Osteoblast (primary cell): ENCODE measurements at regions not wholly inside any gene's neighbourhood (a gene's known extent, or its start where the extent isn't known, plus 50 kb on each side); places are given as distances from the start of the nearest gene placed in this dataset.

Experiments used
- DNase-seq: peaks from one replicate; pipeline ENCODE4 v3.0.0; 2011; ENCODE audit warnings: low spot score, mixed read lengths; ENCODE audit not compliant: insufficient read length; ENCODE audit errors: missing footprints
- H2AFZ ChIP-seq: 2 replicates; pipeline ENCODE4 v1.6.0; 2011; ENCODE audit warnings: mild to moderate bottlenecking, low read length
- H3K27ac ChIP-seq: 2 replicates; pipeline ENCODE4 v1.5.1; 2011; ENCODE audit warnings: mild to moderate bottlenecking, low read depth, low read length, moderate library complexity
- H3K27me3 ChIP-seq: 2 replicates; pipeline ENCODE4 v1.6.0; 2012; ENCODE audit warnings: mild to moderate bottlenecking, control low read depth, inconsistent platforms, low read length, moderate library complexity; ENCODE audit not compliant: insufficient read depth
- H3K36me3 ChIP-seq: 2 replicates; pipeline ENCODE4 v1.5.1; 2011; ENCODE audit warnings: mild to moderate bottlenecking, low read length, control low read depth, moderate library complexity; ENCODE audit not compliant: insufficient read depth
- H3K4me1 ChIP-seq: 2 replicates; pipeline ENCODE4 v1.5.1; 2011; ENCODE audit warnings: mild to moderate bottlenecking, low read length, control low read depth, moderate library complexity; ENCODE audit not compliant: insufficient read depth
- H3K4me2 ChIP-seq: 2 replicates; pipeline ENCODE4 v1.6.0; 2011; ENCODE audit warnings: mild to moderate bottlenecking, low read length; ENCODE audit not compliant: insufficient read depth
- H3K4me3 ChIP-seq: fragments of 200-600 bp; sonication (generic); 3 replicates; pipeline ENCODE4 v1.5.1; 2012; ENCODE audit warnings: mild to moderate bottlenecking, low read length, inconsistent platforms; ENCODE audit not compliant: insufficient read depth
- H3K79me2 ChIP-seq: 2 replicates; pipeline ENCODE4 v1.6.0; 2012; ENCODE audit warnings: mild to moderate bottlenecking, low read length, control low read depth, inconsistent platforms; ENCODE audit not compliant: insufficient read depth
- H3K9me3 ChIP-seq: 2 replicates; pipeline ENCODE4 v1.5.1; 2011; ENCODE audit warnings: low read depth, low read length, control low read depth
- H4K20me1 ChIP-seq: 2 replicates; pipeline ENCODE4 v1.6.0; 2012; ENCODE audit warnings: mild to moderate bottlenecking, low read length, control low read depth; ENCODE audit not compliant: insufficient read depth
- TF ChIP-seq, protein P1 (sequence below): IDR thresholded peaks from 2 replicates; pipeline ENCODE4 v1.5.1; 2011; ENCODE audit warnings: mild to moderate bottlenecking, low read depth, low read length, moderate library complexity; ENCODE audit errors: extremely low read depth

DNA sequence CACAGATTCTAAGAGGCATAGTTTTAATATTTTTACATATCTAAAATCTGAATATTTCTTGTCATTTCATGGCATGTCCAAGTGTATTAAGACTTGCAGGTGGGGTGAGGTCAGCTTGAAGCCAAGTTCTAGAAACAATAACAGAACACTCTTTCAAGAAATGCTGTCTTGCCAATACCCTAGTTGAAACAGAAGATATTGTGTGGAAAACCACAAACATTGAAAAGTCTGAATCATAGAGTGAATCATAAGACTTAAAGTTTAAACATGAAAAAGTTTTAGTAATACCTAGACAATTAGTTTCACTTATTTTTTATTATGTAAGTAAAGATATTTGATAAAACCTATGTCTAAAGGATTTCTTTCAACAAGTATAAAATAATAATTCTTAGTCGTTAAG lies 191.5 kb upstream of the CAND1 start:
- Histone ChIP-seq H3K79me2 (no peaks in the 10 kb centered on the region), H3K4me2 (no peak overlapping the region), H3K27me3 (peaks cover 6% of the 10 kb centered on the region), H3K4me3 (no peak overlapping the region), H3K27ac (no peak overlapping the region), H2AFZ (no peak overlapping the region), H3K36me3 (no peaks in the 10 kb centered on the region), H4K20me1 (no peaks in the 10 kb centered on the region), H3K4me1 (no peaks in the 10 kb centered on the region), H3K9me3 (no peaks in the 10 kb centered on the region)
- DNase-seq: no peak
- TF ChIP-seq, protein P1, sequence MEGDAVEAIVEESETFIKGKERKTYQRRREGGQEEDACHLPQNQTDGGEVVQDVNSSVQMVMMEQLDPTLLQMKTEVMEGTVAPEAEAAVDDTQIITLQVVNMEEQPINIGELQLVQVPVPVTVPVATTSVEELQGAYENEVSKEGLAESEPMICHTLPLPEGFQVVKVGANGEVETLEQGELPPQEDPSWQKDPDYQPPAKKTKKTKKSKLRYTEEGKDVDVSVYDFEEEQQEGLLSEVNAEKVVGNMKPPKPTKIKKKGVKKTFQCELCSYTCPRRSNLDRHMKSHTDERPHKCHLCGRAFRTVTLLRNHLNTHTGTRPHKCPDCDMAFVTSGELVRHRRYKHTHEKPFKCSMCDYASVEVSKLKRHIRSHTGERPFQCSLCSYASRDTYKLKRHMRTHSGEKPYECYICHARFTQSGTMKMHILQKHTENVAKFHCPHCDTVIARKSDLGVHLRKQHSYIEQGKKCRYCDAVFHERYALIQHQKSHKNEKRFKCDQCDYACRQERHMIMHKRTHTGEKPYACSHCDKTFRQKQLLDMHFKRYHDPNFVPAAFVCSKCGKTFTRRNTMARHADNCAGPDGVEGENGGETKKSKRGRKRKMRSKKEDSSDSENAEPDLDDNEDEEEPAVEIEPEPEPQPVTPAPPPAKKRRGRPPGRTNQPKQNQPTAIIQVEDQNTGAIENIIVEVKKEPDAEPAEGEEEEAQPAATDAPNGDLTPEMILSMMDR: no peak

DNA sequence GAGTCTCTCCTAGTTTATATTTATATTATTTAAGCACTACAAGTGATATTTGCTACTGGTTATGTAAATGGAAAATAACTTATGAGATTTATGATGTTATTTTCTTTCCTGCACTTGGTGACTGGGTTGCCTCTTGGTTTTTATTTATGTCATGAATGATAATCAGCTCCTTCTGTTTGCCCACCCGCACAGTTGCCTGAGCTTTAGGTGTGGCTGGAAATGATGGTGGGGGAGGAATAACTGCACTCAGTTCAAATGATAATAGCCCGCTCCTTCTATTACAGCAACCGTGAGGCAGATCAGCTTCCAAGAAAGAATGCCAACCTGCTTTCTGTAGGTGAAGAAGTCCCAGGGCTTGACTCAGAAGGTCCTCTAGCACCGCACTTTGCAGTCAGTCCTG lies 190.2 kb upstream of the CAND1 start:
- no peak for DNase-seq
- Histone ChIP-seq H3K27ac (no peak overlapping the region), H3K4me2 (no peak overlapping the region), H3K79me2 (no peaks in the 10 kb centered on the region), H3K36me3 (no peaks in the 10 kb centered on the region), H3K4me3 (no peak overlapping the region), H3K27me3 (peaks cover 6% of the 10 kb centered on the region), H3K9me3 (no peaks in the 10 kb centered on the region), H3K4me1 (no peaks in the 10 kb centered on the region), H4K20me1 (no peaks in the 10 kb centered on the region), H2AFZ (no peak overlapping the region)
- TF ChIP-seq, protein P1: no peak

DNA sequence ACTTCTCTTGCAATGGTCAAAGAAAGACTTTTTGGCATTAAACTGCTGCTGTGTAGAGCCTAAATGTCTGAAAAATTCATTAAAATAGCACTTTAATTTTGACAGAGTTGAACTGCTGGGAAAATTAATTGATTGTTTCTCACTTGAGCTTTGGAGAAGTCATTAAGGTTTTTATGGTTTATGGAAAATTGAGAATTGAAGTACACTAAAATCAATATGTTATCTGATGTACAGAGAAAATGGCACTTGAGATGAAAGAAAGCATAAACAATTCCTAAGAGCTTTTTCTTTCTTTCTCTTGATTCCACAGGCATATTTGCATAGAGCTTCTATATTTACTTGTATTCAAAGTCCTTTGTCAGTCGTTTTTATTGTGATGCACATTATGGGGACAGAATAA lies 188.5 kb upstream of the CAND1 start:
- H3K9me3 ChIP-seq: no peaks in the 10 kb centered on the region
- H3K36me3 ChIP-seq: no peaks in the 10 kb centered on the region
- H3K4me1 ChIP-seq: no peaks in the 10 kb centered on the region
- no peaks in the 10 kb centered on the region for H3K79me2 ChIP-seq
- H4K20me1 ChIP-seq: no peaks in the 10 kb centered on the region
- no peak overlapping the region for H3K27ac ChIP-seq
- DNase-seq: no peak
- TF ChIP-seq, protein P1: no peak
- no peak overlapping the region for H3K4me2 ChIP-seq
- no peak overlapping the region for H2AFZ ChIP-seq
- H3K27me3 ChIP-seq: peaks cover 6% of the 10 kb centered on the region
- H3K4me3 ChIP-seq: no peak overlapping the region

DNA sequence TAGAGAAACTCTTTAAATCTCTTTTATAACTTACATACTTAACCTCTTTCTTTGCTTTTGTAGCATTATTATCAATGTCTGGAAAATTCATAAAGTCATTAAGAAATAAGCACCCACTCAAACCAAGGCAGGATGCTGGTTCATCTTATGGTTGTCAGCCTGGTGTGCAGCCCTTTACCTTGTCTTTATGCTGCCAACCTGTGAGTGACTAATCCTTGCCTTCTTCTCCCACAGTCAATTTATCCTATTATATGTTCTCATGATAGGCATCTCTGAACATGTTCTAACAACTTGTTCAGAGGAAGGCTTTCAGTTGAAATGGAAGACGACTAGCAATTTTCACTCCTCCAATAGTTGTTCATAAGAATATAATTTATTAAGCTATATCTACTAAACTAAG lies 186.9 kb upstream of the CAND1 start:
- Histone ChIP-seq H3K4me3 (no peak overlapping the region), H3K4me2 (no peak overlapping the region), H3K9me3 (no peaks in the 10 kb centered on the region), H2AFZ (no peak overlapping the region), H3K4me1 (no peaks in the 10 kb centered on the region), H3K36me3 (no peaks in the 10 kb centered on the region), H3K79me2 (no peaks in the 10 kb centered on the region), H4K20me1 (no peaks in the 10 kb centered on the region), H3K27me3 (peaks cover 6% of the 10 kb centered on the region), H3K27ac (no peak overlapping the region)
- TF ChIP-seq, protein P1: no peak
- no peak for DNase-seq
